SK-N-MC (cell line): ENCODE measurements at regions not wholly inside any gene's neighbourhood (a gene's known extent, or its start where the extent isn't known, plus 50 kb on each side); places are given as distances from the start of the nearest gene placed in this dataset.

Experiments used
- EZH2 ChIP-seq: fragments of 200-600 bp; sonication (generic); IDR thresholded peaks from one replicate; pipeline ENCODE4 v1.6.1; 2017; ENCODE audit warnings: antibody characterized with exemption
- POLR2AphosphoS5 ChIP-seq: IDR thresholded peaks from 2 replicates; pipeline ENCODE4 v1.6.1; 2012; ENCODE audit warnings: mild to moderate bottlenecking, low read depth, low read length, borderline replicate concordance

- TF ChIP-seq POLR2AphosphoS5 (no peak), EZH2 (no peak)
Observed at GRCh38 chr2:180327185-180327584, 320.1 kb upstream of the CWC22 start.
